CD14-positive monocyte (primary cell): ENCODE measurements at regions not wholly inside any gene's neighbourhood (a gene's known extent, or its start where the extent isn't known, plus 50 kb on each side); places are given as distances from the start of the nearest gene placed in this dataset.

Experiments
- DNase-seq, 3 donors: peaks; one replicate each; pipeline ENCODE4 v3.0.0-alpha.2; 2011 to 2022
- H2AFZ ChIP-seq: 2 replicates; pipeline ENCODE4 v1.6.0; 2012; ENCODE audit warnings: mild to moderate bottlenecking, low read depth, low read length, inconsistent platforms; ENCODE audit not compliant: insufficient read depth, poor library complexity, severe bottlenecking
- H3K27ac ChIP-seq, 2 donors: 1 replicate in 1 of 2; 2 replicates in 1 of 2; pipeline ENCODE4 v1.5.1; 2012 to 2013; ENCODE audit warnings: low read length in 2 of 2, control low read depth in 1 of 2, inconsistent platforms in 1 of 2, low read depth in 1 of 2, mild to moderate bottlenecking in 1 of 2
- H3K27me3 ChIP-seq, 2 donors: one replicate each; pipeline versions ENCODE4 v1.6.0 to v1.6.1; 2011 to 2013; ENCODE audit warnings: low read length in 2 of 2; ENCODE audit not compliant: control insufficient read depth in 2 of 2, insufficient read depth in 2 of 2
- H3K36me3 ChIP-seq, 2 donors: replicated peaks in 1 of 2; 1 replicate in 1 of 2; 2 replicates in 1 of 2; pipeline versions ENCODE4 v1.5.1 to v1.6.1; 2012 to 2013; ENCODE audit warnings: low read length in 2 of 2, control low read depth in 1 of 2, inconsistent platforms in 1 of 2, mild to moderate bottlenecking in 1 of 2; ENCODE audit not compliant: insufficient read depth in 2 of 2, control insufficient read depth in 1 of 2
- H3K4me1 ChIP-seq, 2 donors: 1 replicate in 1 of 2; 2 replicates in 1 of 2; pipeline versions ENCODE4 v1.5.1 to v1.6.1; 2012 to 2013; ENCODE audit warnings: low read length in 2 of 2, control low read depth in 1 of 2, inconsistent platforms in 1 of 2, mild to moderate bottlenecking in 1 of 2, moderate library complexity in 1 of 2; ENCODE audit not compliant: insufficient read depth in 2 of 2, control insufficient read depth in 1 of 2
- H3K4me2 ChIP-seq: replicated peaks from 2 replicates; pipeline ENCODE3; 2012; ENCODE audit warnings: low read length, moderate library complexity, mild to moderate bottlenecking; ENCODE audit not compliant: poor library complexity, severe bottlenecking; ENCODE audit errors: extremely low read depth
- H3K4me3 ChIP-seq, 3 experiments: fragments of 200-600 bp in 1 of 3; sonication (generic) in 1 of 3; replicated peaks in 1 of 3; 1 replicate in 2 of 3; 2 replicates in 1 of 3; pipeline ENCODE4 v1.5.1; 2011 to 2013; ENCODE audit warnings: low read length in 3 of 3, mild to moderate bottlenecking in 3 of 3, control low read depth in 2 of 3, low read depth in 2 of 3, inconsistent platforms in 1 of 3, moderate library complexity in 1 of 3
- H3K79me2 ChIP-seq: 2 replicates; pipeline ENCODE4 v1.6.0; 2012; ENCODE audit warnings: mild to moderate bottlenecking, control low read depth, inconsistent platforms, low read length, moderate library complexity; ENCODE audit not compliant: insufficient read depth
- H3K9ac ChIP-seq: 2 replicates; pipeline ENCODE4 v1.6.0; 2017; ENCODE audit warnings: low read length, mild to moderate bottlenecking; ENCODE audit not compliant: insufficient read depth, poor library complexity, severe bottlenecking
- H3K9me3 ChIP-seq, 2 donors: replicated peaks in 1 of 2; 1 replicate in 1 of 2; 2 replicates in 1 of 2; pipeline versions ENCODE4 v1.5.1 to v1.6.1; 2012 to 2013; ENCODE audit warnings: low read length in 2 of 2, control low read depth in 1 of 2; ENCODE audit not compliant: control insufficient read depth in 1 of 2, insufficient read depth in 1 of 2
- H4K20me1 ChIP-seq: 2 replicates; pipeline ENCODE4 v1.6.0; 2012; ENCODE audit warnings: mild to moderate bottlenecking, low read length, control low read depth, moderate library complexity; ENCODE audit not compliant: insufficient read depth
- H3K27ac Mint-ChIP-seq, 7 donors: one replicate each; pipeline ENCODE4 v1.8.0; 2020; ENCODE audit warnings: mild to moderate bottlenecking in 7 of 7, mixed read lengths in 7 of 7, moderate library complexity in 6 of 7, inconsistent platforms in 2 of 7
- H3K27me3 Mint-ChIP-seq, 3 donors: one replicate each; pipeline ENCODE4 v1.8.0; 2021 to 2022; ENCODE audit warnings: low read depth in 3 of 3, mild to moderate bottlenecking in 3 of 3, mixed read lengths in 3 of 3, moderate library complexity in 3 of 3, inconsistent platforms in 1 of 3
- H3K36me3 Mint-ChIP-seq, 2 donors: one replicate each; pipeline ENCODE4 v1.8.0; 2020; ENCODE audit warnings: mixed read lengths in 2 of 2, inconsistent platforms in 1 of 2, mild to moderate bottlenecking in 1 of 2
- H3K4me1 Mint-ChIP-seq: one replicate; pipeline ENCODE4 v1.8.0; 2020; ENCODE audit warnings: mild to moderate bottlenecking, mixed read lengths
- H3K4me3 Mint-ChIP-seq, 2 donors: one replicate each; pipeline ENCODE4 v1.8.0; 2020; ENCODE audit warnings: mild to moderate bottlenecking in 2 of 2, mixed read lengths in 2 of 2, moderate library complexity in 1 of 2
- H3K9me3 Mint-ChIP-seq, 7 donors: one replicate each; pipeline ENCODE4 v1.8.0; 2020 to 2022; ENCODE audit warnings: mixed read lengths in 7 of 7, mild to moderate bottlenecking in 6 of 7, moderate library complexity in 6 of 7, inconsistent platforms in 2 of 7
- WGBS: methylation state at CpG from one replicate; pipeline ENCODE4 v1.1.5; 2013; ENCODE audit warnings: missing lambda C conversion rate; ENCODE audit not compliant: insufficient coverage; 5-methylcytosine and 5-hydroxymethylcytosine counted together
- intact Hi-C, 2 donors: fragments of 100-400 bp; cut with micrococcal nuclease; formaldehyde crosslinking; loops; one replicate each; pipeline versions ENCODE4 v1.15.0 to v1.15.1; 2023
- TF ChIP-seq, protein P1 (sequence below): fragments of 200-600 bp; IDR thresholded peaks from one replicate; pipeline ENCODE4 v1.8.0; 2022; ENCODE audit warnings: antibody characterized with exemption, mild to moderate bottlenecking

DNA sequence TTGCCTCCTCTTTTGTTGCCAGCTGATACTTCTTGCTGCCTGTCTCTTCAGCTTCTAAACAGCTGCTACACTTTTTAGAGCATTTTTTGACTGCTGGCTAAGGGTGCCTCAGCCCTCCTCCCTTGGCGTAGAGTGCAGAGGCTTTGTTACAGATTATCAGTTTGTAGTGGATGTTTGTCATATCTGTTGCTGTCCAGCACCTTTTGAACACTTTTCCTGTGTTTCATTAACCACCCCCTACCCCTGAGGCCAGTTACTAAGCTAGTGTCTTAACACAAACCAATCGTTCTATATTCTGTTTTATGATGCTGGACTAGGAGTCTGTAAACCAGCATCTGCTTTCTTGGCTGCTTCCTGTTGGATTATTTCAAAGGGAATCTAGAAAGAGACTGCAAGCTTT is 441.5 kb downstream of the DNAH5 start:
- H4K20me1 ChIP-seq = no peaks in the 10 kb centered on the region
- Mint-ChIP-seq H3K4me1 (no peaks in the 10 kb centered on the region), H3K9me3 (peaks cover 0 to 13% (median 5%) of the 10 kb centered on the region in 7 donors), H3K4me3 (no peak overlapping the region), H3K27ac (no peak overlapping the region), H3K36me3 (no peaks in the 10 kb centered on the region), H3K27me3 (peaks cover 2 to 4% (median 3%) of the 10 kb centered on the region in 3 donors)
- WGBS = no CpG with 5 or more reads among the region's 2 CpGs
- no peak overlapping the region for H3K4me2 ChIP-seq
- intact Hi-C loops = no loop called here
- DNase-seq = no peak
- no peaks in the 10 kb centered on the region for H3K36me3 ChIP-seq
- no peak overlapping the region for H3K27ac ChIP-seq
- H3K79me2 ChIP-seq = no peaks in the 10 kb centered on the region
- no peak overlapping the region for H2AFZ ChIP-seq
- H3K9ac ChIP-seq = no peak overlapping the region
- H3K4me1 ChIP-seq = no peaks in the 10 kb centered on the region
- H3K9me3 ChIP-seq = peaks cover 4 to 5% of the 10 kb centered on the region in 2 donors
- no peak overlapping the region for H3K4me3 ChIP-seq
- H3K27me3 ChIP-seq = no peaks in the 10 kb centered on the region
- TF ChIP-seq, protein P1, sequence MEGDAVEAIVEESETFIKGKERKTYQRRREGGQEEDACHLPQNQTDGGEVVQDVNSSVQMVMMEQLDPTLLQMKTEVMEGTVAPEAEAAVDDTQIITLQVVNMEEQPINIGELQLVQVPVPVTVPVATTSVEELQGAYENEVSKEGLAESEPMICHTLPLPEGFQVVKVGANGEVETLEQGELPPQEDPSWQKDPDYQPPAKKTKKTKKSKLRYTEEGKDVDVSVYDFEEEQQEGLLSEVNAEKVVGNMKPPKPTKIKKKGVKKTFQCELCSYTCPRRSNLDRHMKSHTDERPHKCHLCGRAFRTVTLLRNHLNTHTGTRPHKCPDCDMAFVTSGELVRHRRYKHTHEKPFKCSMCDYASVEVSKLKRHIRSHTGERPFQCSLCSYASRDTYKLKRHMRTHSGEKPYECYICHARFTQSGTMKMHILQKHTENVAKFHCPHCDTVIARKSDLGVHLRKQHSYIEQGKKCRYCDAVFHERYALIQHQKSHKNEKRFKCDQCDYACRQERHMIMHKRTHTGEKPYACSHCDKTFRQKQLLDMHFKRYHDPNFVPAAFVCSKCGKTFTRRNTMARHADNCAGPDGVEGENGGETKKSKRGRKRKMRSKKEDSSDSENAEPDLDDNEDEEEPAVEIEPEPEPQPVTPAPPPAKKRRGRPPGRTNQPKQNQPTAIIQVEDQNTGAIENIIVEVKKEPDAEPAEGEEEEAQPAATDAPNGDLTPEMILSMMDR = no peak

DNA sequence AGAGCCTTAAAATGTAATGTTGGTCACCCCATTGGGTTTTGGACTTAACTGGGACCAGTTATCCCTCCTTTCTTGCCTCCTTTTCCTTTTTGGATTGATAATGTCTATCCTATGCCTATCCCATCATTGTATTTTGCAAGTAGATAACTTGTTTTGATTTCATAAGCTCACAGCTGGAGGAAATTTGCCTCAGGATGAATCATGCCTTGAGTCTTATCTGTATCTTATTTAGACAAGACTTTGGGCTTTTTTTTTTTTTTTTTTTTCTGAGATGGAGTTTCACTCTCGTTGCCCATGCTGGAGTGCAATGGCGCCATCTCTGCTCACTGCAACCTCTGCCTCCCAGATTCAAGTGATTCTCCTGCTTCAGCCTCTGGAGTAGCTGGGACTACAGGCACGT is 443.3 kb downstream of the DNAH5 start:
- Histone ChIP-seq H3K9me3 (peaks cover 4 to 5% of the 10 kb centered on the region in 2 donors), H3K36me3 (no peaks in the 10 kb centered on the region), H4K20me1 (no peaks in the 10 kb centered on the region), H2AFZ (no peak overlapping the region), H3K4me3 (no peak overlapping the region), H3K4me1 (no peaks in the 10 kb centered on the region), H3K79me2 (no peaks in the 10 kb centered on the region), H3K27ac (no peak overlapping the region), H3K4me2 (no peak overlapping the region), H3K27me3 (no peaks in the 10 kb centered on the region), H3K9ac (no peak overlapping the region)
- no peak overlapping the region for H3K4me3 Mint-ChIP-seq
- no peak for DNase-seq
- no peaks in the 10 kb centered on the region for H3K36me3 Mint-ChIP-seq
- H3K4me1 Mint-ChIP-seq = no peaks in the 10 kb centered on the region
- peaks cover 0 to 11% (median 4%) of the 10 kb centered on the region in 7 donors for H3K9me3 Mint-ChIP-seq
- intact Hi-C loops = no loop called here
- no peak overlapping the region for H3K27ac Mint-ChIP-seq
- H3K27me3 Mint-ChIP-seq = peaks cover 1 to 4% (median 2%) of the 10 kb centered on the region in 3 donors
- TF ChIP-seq, protein P1 = no peak
- no CpG with 5 or more reads among the region's 3 CpGs for WGBS
